ENCODE measurements at regions not wholly inside any gene's neighbourhood (a gene's known extent, or its start where the extent isn't known, plus 50 kb on each side); places are given as distances from the start of the nearest gene placed in this dataset.

DNA sequence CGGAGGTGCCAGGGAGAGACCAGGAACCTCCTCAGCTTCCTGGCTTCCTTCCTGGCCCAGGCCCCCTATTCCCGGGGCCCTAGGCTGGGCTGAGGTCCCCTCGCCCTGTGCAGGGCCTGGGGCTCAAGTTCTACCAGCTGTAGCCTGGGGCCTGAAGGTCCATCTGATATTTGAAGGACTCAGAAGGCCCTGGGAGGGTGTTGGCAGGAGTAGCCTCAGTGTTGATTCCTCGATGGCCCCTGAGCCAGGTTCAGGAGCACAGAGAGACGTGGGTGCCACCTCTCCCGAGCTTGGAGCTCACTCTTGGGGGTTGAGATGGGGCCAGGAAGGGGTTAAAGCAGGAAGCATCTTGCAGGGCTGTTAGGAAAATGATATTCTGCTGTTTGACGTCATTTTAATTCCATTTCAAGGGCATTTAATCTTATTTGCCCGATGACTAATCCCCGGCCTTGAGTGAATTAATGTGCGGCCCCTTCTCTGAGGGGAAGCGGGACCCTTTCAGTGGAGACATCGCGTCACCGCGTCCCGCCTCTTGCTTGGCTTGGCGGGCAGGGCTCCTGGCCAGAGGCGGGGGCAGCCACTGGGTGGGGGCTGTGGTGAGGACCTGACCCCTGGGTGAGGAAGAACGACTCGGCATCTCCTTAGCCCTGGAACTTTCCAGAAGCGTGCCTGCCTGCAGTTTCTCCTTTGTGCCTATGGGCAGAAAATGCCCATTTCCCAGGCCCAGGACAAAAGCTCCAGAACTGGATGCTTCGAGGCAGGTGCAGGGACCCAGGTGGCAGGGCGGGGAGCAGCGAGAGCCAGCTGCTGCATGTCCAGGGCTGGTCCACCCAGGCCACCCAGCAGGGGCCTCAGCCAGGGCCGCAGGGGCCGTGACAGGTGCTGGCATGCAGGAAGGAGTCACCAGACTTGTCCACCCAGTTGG lies 158.3 kb downstream of the KIF26A start:
- no peak for TF ChIP-seq POLR2A (IDR thresholded peaks at IDR 0.05)
- TF ChIP-seq, protein P1, sequence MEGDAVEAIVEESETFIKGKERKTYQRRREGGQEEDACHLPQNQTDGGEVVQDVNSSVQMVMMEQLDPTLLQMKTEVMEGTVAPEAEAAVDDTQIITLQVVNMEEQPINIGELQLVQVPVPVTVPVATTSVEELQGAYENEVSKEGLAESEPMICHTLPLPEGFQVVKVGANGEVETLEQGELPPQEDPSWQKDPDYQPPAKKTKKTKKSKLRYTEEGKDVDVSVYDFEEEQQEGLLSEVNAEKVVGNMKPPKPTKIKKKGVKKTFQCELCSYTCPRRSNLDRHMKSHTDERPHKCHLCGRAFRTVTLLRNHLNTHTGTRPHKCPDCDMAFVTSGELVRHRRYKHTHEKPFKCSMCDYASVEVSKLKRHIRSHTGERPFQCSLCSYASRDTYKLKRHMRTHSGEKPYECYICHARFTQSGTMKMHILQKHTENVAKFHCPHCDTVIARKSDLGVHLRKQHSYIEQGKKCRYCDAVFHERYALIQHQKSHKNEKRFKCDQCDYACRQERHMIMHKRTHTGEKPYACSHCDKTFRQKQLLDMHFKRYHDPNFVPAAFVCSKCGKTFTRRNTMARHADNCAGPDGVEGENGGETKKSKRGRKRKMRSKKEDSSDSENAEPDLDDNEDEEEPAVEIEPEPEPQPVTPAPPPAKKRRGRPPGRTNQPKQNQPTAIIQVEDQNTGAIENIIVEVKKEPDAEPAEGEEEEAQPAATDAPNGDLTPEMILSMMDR (IDR thresholded peaks at IDR 0.05), result no peak
